SK-N-SH (cell line): ENCODE measurements at regions not wholly inside any gene's neighbourhood (a gene's known extent, or its start where the extent isn't known, plus 50 kb on each side); places are given as distances from the start of the nearest gene placed in this dataset.

Experiments used
- CTCF ChIA-PET: fragments of 300-600, 350-600 bp; formaldehyde crosslinking; extraction: SDS; loops from one replicate; lab custom pipeline; 2021; lab: Yijun Ruan, JAX
- POLR2A ChIA-PET: fragments of 350-600 bp; sonication (Branson Sonifier 250); formaldehyde crosslinking; extraction: SDS; loops from one replicate; lab custom pipeline; 2020; ENCODE audit warnings: antibody characterized with exemption, inconsistent platforms; lab: Yijun Ruan, JAX
- DNase-seq: peaks from one replicate; pipeline ENCODE4 v3.0.0; 2012
- H2AFZ ChIP-seq: fragments of 200-600 bp; sonication (generic); 2 replicates; pipeline ENCODE4 v1.8.1; 2016; ENCODE audit warnings: antibody characterized with exemption, mild to moderate bottlenecking, low read depth
- H3F3A ChIP-seq: fragments of 200-600 bp; sonication (generic); replicated peaks from 2 replicates; pipeline ENCODE3; 2016; ENCODE audit warnings: antibody characterized with exemption, mild to moderate bottlenecking; ENCODE audit not compliant: insufficient read depth
- H3K27ac ChIP-seq, 2 experiments: fragments of 200-500 bp in 1 of 2; fragments of 200-600 bp in 1 of 2; sonication (Bioruptor generic) in 1 of 2; sonication (generic), shearing (Covaris generic) in 1 of 2; 2 replicates each; pipeline versions ENCODE4 v1.5.1 to v1.6.1; 2014 to 2016; ENCODE audit warnings: low read depth in 2 of 2, inconsistent platforms in 1 of 2, low read length in 1 of 2, mild to moderate bottlenecking in 1 of 2, mixed read lengths in 1 of 2
- H3K27me3 ChIP-seq: fragments of 200-600 bp; sonication (generic), shearing (Covaris generic); 2 replicates; pipeline ENCODE4 v1.6.1; 2016; ENCODE audit warnings: mixed run types; ENCODE audit not compliant: insufficient read depth
- H3K36me3 ChIP-seq, 2 experiments: fragments of 200-500 bp in 1 of 2; fragments of 200-600 bp in 1 of 2; sonication (Bioruptor generic) in 1 of 2; sonication (generic) in 1 of 2; replicated peaks in 1 of 2; 2 replicates each; pipeline versions ENCODE3 to v1.5.1; 2014 to 2016; ENCODE audit warnings: low read length in 1 of 2, mild to moderate bottlenecking in 1 of 2; ENCODE audit not compliant: insufficient read depth in 2 of 2, control insufficient read depth in 1 of 2
- H3K4me1 ChIP-seq, 2 experiments: fragments of 200-500 bp in 1 of 2; fragments of 200-600 bp in 1 of 2; sonication (Bioruptor generic) in 1 of 2; sonication (generic), shearing (Covaris generic) in 1 of 2; 2 replicates each; pipeline versions ENCODE4 v1.5.1 to v1.6.1; 2014 to 2016; ENCODE audit warnings: low read depth in 1 of 2, low read length in 1 of 2, mixed run types in 1 of 2; ENCODE audit not compliant: insufficient read depth in 2 of 2, control insufficient read depth in 1 of 2
- H3K4me2 ChIP-seq: fragments of 200-600 bp; sonication (generic), shearing (Covaris generic); 2 replicates; pipeline ENCODE4 v1.6.1; 2017; ENCODE audit warnings: mixed run types
- H3K4me3 ChIP-seq, 2 experiments: fragments of 200-500 bp in 1 of 2; fragments of 200-600 bp in 1 of 2; sonication (Bioruptor generic) in 1 of 2; sonication (generic), shearing (Covaris generic) in 1 of 2; 2 replicates each; pipeline versions ENCODE4 v1.5.1 to v1.8.1; 2014 to 2016; ENCODE audit warnings: low read depth in 2 of 2, inconsistent platforms in 1 of 2, low read length in 1 of 2, mild to moderate bottlenecking in 1 of 2, mixed read lengths in 1 of 2, moderate library complexity in 1 of 2
- H3K79me2 ChIP-seq: fragments of 200-600 bp; sonication (generic); 2 replicates; pipeline ENCODE4 v1.8.1; 2017; ENCODE audit warnings: mild to moderate bottlenecking; ENCODE audit not compliant: insufficient read depth
- H3K9ac ChIP-seq: fragments of 200-600 bp; sonication (generic); 2 replicates; pipeline ENCODE4 v1.6.1; 2017; ENCODE audit warnings: mixed run types
- H3K9me2 ChIP-seq: fragments of 200-600 bp; sonication (generic); 2 replicates; pipeline ENCODE4 v1.6.1; 2017; ENCODE audit warnings: mixed run types
- H3K9me3 ChIP-seq: fragments of 200-600 bp; sonication (generic); 2 replicates; pipeline ENCODE4 v1.6.1; 2017; ENCODE audit warnings: mixed run types, mild to moderate bottlenecking, moderate library complexity
- H4K20me1 ChIP-seq: fragments of 200-600 bp; sonication (generic); 2 replicates; pipeline ENCODE4 v1.6.1; 2017; ENCODE audit warnings: mild to moderate bottlenecking, mixed run types; ENCODE audit not compliant: insufficient read depth
- FOSL2 ChIP-seq: IDR thresholded peaks from 2 replicates; pipeline ENCODE4 v1.4.0; 2012; ENCODE audit warnings: low read depth, mild to moderate bottlenecking, moderate library complexity, borderline replicate concordance
- GABPA ChIP-seq: IDR thresholded peaks from 2 replicates; pipeline ENCODE4 v1.4.0; 2012; ENCODE audit warnings: low read depth, mild to moderate bottlenecking
- GATA2 ChIP-seq: sonication (generic); formaldehyde crosslinking; IDR thresholded peaks from 2 replicates; pipeline ENCODE4 v1.5.0; 2020; ENCODE audit warnings: mild to moderate bottlenecking, missing genetic modification reagents
- MAX ChIP-seq: IDR thresholded peaks from 2 replicates; pipeline ENCODE4 v1.4.0; 2012; ENCODE audit warnings: low read depth
- NFIC ChIP-seq: IDR thresholded peaks from 2 replicates; pipeline ENCODE4 v1.4.0; 2012; ENCODE audit warnings: borderline replicate concordance
- POLR2AphosphoS5 ChIP-seq: IDR thresholded peaks from 2 replicates; pipeline ENCODE4 v1.6.1; 2012; ENCODE audit warnings: low read depth, low read length
- RAD21 ChIP-seq: IDR thresholded peaks from 2 replicates; pipeline ENCODE4 v1.6.1; 2012; ENCODE audit warnings: mild to moderate bottlenecking, low read length
- RCOR1 ChIP-seq: fragments of 150-350 bp; IDR thresholded peaks from 2 replicates; pipeline ENCODE4 v1.6.1; 2017; ENCODE audit warnings: antibody characterized with exemption, low read length
- RXRA ChIP-seq: IDR thresholded peaks from 2 replicates; pipeline ENCODE4 v1.4.0; 2012; ENCODE audit warnings: low read depth, mild to moderate bottlenecking, borderline replicate concordance
- SMC3 ChIP-seq: IDR thresholded peaks from 2 replicates; pipeline ENCODE4 v1.6.1; 2012; ENCODE audit warnings: low read depth, low read length, improper control_type of control experiment
- TAF1 ChIP-seq: IDR thresholded peaks from 2 replicates; pipeline ENCODE4 v1.6.1; 2012; ENCODE audit warnings: low read depth, mild to moderate bottlenecking, low read length, moderate library complexity, borderline replicate concordance
- TCF12 ChIP-seq: IDR thresholded peaks from 2 replicates; pipeline ENCODE4 v1.4.0; 2012
- TEAD4 ChIP-seq: IDR thresholded peaks from 2 replicates; pipeline ENCODE4 v1.4.0; 2012; ENCODE audit warnings: mild to moderate bottlenecking, borderline replicate concordance; ENCODE audit not compliant: insufficient read depth
- YY1 ChIP-seq: IDR thresholded peaks from 2 replicates; pipeline ENCODE4 v1.4.0; 2012; ENCODE audit warnings: low read depth, mild to moderate bottlenecking
- WGBS: methylation state at CpG from one replicate; pipeline ENCODE4 v1.1.6; 2017; ENCODE audit warnings: low lambda C conversion rate; 5-methylcytosine and 5-hydroxymethylcytosine counted together
- TF ChIP-seq, protein P1 (sequence below): fragments of 200-600 bp; sonication (generic); IDR thresholded peaks from 2 replicates; pipeline ENCODE4 v1.6.1; 2017; ENCODE audit warnings: antibody characterized with exemption, mild to moderate bottlenecking, moderate library complexity
- TF ChIP-seq, protein P2 (sequence below): IDR thresholded peaks from 2 replicates; pipeline ENCODE4 v1.4.0; 2012; ENCODE audit warnings: low read depth, borderline replicate concordance

DNA sequence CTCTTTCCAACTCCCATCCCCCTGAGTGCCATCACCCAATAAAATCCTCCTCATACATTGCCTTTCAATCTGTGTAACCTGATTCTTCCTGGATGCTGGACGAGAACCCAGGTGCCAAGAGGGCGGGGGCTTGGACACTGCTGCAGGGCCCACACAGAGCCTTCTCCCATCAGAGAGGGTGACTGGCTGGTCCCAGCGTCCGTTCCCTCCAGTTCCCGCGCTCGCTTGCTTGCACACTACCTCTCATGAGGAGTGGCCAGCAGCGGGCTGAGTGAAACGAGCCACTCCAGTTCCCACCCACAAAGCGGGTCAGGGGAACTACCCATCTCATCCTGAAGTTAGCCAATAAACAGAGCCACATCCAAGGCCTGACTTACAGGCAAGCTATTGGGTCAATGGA is 602.6 kb upstream of the ADAMTS16 start:
- no peak overlapping the region for H3K27ac ChIP-seq
- no peak overlapping the region for H3K4me3 ChIP-seq
- no peak overlapping the region for H3K4me2 ChIP-seq
- TF ChIP-seq NFIC: no peak
- H3K36me3 ChIP-seq: no peaks in the 10 kb centered on the region
- no peaks in the 10 kb centered on the region for H3K9me2 ChIP-seq
- ChIA-PET POLR2A (no interaction called here), CTCF (no interaction called here)
- no peaks in the 10 kb centered on the region for H3K79me2 ChIP-seq
- no peak overlapping the region for H2AFZ ChIP-seq
- 33% methylated on average over 10 of the region's 10 CpGs for WGBS
- H3K9me3 ChIP-seq: no peaks in the 10 kb centered on the region
- H3K27me3 ChIP-seq: no peaks in the 10 kb centered on the region; the same call in 1 of the 2 replicates
- no peak for DNase-seq
- no peaks in the 10 kb centered on the region for H3F3A ChIP-seq
- no peak overlapping the region for H3K9ac ChIP-seq
- no peaks in the 10 kb centered on the region for H3K4me1 ChIP-seq
- H4K20me1 ChIP-seq: no peaks in the 10 kb centered on the region

DNA sequence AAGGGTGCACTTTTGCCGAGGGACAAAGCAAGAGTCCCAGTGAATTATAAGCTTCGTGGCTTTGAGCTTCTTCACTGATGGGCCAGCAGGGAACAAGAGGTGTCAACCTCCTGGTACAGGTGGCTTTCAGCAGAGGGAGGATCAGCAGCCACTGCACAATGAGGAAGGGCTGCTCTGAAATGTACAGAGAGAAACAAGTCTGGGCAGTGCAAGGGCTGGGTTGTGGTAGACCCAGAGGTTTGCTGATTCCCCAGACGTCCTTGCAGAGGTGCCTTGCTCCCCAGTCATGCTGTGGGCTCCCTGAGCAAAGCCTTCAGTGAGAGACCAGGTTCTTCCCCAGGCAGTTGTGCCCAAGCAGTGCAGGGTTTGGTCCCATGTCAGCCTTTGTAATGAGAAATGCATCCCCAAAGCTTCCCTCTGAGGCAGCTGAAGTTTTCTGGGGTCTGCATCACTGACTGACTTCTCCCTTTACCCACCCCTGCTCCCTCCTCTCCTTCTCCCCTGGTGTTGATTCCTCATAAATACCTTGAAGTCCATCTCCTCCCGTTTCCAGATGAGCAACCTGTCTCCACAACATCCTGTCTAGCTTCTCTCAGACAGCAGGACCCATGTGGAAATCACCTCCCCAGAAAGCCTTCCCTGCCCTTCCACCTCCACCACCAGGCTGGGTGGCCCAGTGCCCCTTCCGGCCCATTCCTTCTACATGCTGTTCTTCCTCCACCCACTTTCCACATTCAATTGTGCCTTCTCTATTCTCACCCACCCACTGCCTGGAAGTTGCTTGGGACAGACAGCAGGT is 599.6 kb upstream of the ADAMTS16 start:
- H3K27ac ChIP-seq: no peak overlapping the region
- no peaks in the 10 kb centered on the region for H4K20me1 ChIP-seq
- H3K4me1 ChIP-seq: no peaks in the 10 kb centered on the region
- no peak overlapping the region for H3K4me3 ChIP-seq
- POLR2A ChIA-PET: no interaction called here
- H3K36me3 ChIP-seq: no peaks in the 10 kb centered on the region
- 1% methylated on average over 4 of the region's 5 CpGs for WGBS
- no peaks in the 10 kb centered on the region for H3K9me2 ChIP-seq
- no peak for DNase-seq
- no peaks in the 10 kb centered on the region for H3F3A ChIP-seq
- TF ChIP-seq FOSL2: no peak
- no peak for TF ChIP-seq RCOR1
- no peak overlapping the region for H2AFZ ChIP-seq
- no peak overlapping the region for H3K9ac ChIP-seq
- CTCF ChIA-PET: no interaction called here
- H3K27me3 ChIP-seq: no peaks in the 10 kb centered on the region
- no peak overlapping the region for H3K4me2 ChIP-seq
- H3K9me3 ChIP-seq: no peaks in the 10 kb centered on the region
- H3K79me2 ChIP-seq: no peaks in the 10 kb centered on the region

- no peaks in the 10 kb centered on the region for H3K36me3 ChIP-seq
- no peak overlapping the region for H3K4me2 ChIP-seq
- no peaks in the 10 kb centered on the region for H3K4me1 ChIP-seq
- H3K27ac ChIP-seq: no peak overlapping the region
- CTCF ChIA-PET: no interaction called here
- no peak for DNase-seq
- no peaks in the 10 kb centered on the region for H3K79me2 ChIP-seq
- H3F3A ChIP-seq: no peaks in the 10 kb centered on the region
- WGBS: 0% methylated on average over 1 of the region's 4 CpGs
- H3K27me3 ChIP-seq: no peaks in the 10 kb centered on the region
- no peak overlapping the region for H2AFZ ChIP-seq
- no peaks in the 10 kb centered on the region for H4K20me1 ChIP-seq
- no peak overlapping the region for H3K9ac ChIP-seq
- H3K9me2 ChIP-seq: no peaks in the 10 kb centered on the region
- H3K9me3 ChIP-seq: no peaks in the 10 kb centered on the region
- TF ChIP-seq RXRA (no peak), TCF12 (no peak), GATA2 (CRISPR knock-in tag) (no peak), GABPA (no peak), MAX (no peak), YY1 (no peak), POLR2AphosphoS5 (no peak), RAD21 (no peak), TEAD4 (no peak), TAF1 (no peak), SMC3 (no peak)
- TF ChIP-seq, protein P1, sequence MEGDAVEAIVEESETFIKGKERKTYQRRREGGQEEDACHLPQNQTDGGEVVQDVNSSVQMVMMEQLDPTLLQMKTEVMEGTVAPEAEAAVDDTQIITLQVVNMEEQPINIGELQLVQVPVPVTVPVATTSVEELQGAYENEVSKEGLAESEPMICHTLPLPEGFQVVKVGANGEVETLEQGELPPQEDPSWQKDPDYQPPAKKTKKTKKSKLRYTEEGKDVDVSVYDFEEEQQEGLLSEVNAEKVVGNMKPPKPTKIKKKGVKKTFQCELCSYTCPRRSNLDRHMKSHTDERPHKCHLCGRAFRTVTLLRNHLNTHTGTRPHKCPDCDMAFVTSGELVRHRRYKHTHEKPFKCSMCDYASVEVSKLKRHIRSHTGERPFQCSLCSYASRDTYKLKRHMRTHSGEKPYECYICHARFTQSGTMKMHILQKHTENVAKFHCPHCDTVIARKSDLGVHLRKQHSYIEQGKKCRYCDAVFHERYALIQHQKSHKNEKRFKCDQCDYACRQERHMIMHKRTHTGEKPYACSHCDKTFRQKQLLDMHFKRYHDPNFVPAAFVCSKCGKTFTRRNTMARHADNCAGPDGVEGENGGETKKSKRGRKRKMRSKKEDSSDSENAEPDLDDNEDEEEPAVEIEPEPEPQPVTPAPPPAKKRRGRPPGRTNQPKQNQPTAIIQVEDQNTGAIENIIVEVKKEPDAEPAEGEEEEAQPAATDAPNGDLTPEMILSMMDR: no peak
- TF ChIP-seq, protein P2, sequence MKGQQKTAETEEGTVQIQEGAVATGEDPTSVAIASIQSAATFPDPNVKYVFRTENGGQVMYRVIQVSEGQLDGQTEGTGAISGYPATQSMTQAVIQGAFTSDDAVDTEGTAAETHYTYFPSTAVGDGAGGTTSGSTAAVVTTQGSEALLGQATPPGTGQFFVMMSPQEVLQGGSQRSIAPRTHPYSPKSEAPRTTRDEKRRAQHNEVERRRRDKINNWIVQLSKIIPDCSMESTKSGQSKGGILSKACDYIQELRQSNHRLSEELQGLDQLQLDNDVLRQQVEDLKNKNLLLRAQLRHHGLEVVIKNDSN: no peak
- no peak overlapping the region for H3K4me3 ChIP-seq
- POLR2A ChIA-PET: no interaction called here
Observed at GRCh38 chr5:4541334-4541733, 598.8 kb upstream of the ADAMTS16 start.
